Panc1 (cell line): ENCODE measurements at regions not wholly inside any gene's neighbourhood (a gene's known extent, or its start where the extent isn't known, plus 50 kb on each side); places are given as distances from the start of the nearest gene placed in this dataset.

Source experiments
- POLR2AphosphoS5 ChIP-seq: IDR thresholded peaks from 2 replicates; pipeline ENCODE4 v1.6.1; 2012; ENCODE audit warnings: mild to moderate bottlenecking, low read depth, low read length, moderate library complexity
- REST ChIP-seq, 2 experiments: IDR thresholded peaks; 2 replicates each; pipeline ENCODE4 v1.6.1; 2011 to 2012; ENCODE audit warnings: low read depth in 2 of 2, control low read depth in 1 of 2, low read length in 1 of 2, mild to moderate bottlenecking in 1 of 2, moderate library complexity in 1 of 2; ENCODE audit not compliant: insufficient read depth in 1 of 2
- SIN3A ChIP-seq: IDR thresholded peaks from 2 replicates; pipeline ENCODE4 v1.6.1; 2012; ENCODE audit warnings: low read depth, mild to moderate bottlenecking, low read length, moderate library complexity, borderline replicate concordance; ENCODE audit not compliant: insufficient read depth
- TCF7L2 ChIP-seq: IDR thresholded peaks from 2 replicates; pipeline ENCODE4 v1.6.1; 2011; ENCODE audit warnings: mild to moderate bottlenecking, low read depth, low read length, inconsistent platforms
- TF ChIP-seq, protein P1 (sequence below): fragments of 450-650 bp; IDR thresholded peaks from 2 replicates; pipeline ENCODE4 v1.5.1; 2017; ENCODE audit warnings: mild to moderate bottlenecking

DNA sequence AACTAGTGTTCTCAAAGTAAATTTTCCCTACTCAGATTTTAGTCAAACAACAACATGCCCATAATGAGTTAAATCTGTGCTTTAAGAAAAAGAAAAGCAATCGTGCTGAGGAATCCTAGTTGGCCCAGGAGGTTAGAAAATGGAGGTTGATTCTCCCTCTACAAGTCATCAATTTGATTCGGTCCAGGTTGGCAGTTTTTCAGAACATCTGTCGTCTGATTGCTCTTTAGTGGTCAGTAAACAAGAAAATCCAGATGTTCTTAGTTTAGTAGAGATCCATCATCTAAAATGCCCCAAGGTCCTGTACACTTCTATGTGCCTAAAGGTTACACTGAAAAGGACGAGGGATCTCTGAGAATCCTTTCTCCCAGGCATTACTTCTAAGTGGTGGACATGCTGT lies 659.2 kb downstream of the MTRR start:
- TF ChIP-seq TCF7L2 (no peak), REST (IDR thresholded peaks at IDR 0.05; ENCODE audit: insufficient read depth in 1 of 2, low read depth in 2 of 2, low read length in 1 of 2) (no peak), POLR2AphosphoS5 (no peak), SIN3A (no peak)
- TF ChIP-seq, protein P1, sequence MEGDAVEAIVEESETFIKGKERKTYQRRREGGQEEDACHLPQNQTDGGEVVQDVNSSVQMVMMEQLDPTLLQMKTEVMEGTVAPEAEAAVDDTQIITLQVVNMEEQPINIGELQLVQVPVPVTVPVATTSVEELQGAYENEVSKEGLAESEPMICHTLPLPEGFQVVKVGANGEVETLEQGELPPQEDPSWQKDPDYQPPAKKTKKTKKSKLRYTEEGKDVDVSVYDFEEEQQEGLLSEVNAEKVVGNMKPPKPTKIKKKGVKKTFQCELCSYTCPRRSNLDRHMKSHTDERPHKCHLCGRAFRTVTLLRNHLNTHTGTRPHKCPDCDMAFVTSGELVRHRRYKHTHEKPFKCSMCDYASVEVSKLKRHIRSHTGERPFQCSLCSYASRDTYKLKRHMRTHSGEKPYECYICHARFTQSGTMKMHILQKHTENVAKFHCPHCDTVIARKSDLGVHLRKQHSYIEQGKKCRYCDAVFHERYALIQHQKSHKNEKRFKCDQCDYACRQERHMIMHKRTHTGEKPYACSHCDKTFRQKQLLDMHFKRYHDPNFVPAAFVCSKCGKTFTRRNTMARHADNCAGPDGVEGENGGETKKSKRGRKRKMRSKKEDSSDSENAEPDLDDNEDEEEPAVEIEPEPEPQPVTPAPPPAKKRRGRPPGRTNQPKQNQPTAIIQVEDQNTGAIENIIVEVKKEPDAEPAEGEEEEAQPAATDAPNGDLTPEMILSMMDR, result no peak
